ENCODE measurements at regions not wholly inside any gene's neighbourhood (a gene's known extent, or its start where the extent isn't known, plus 50 kb on each side); places are given as distances from the start of the nearest gene placed in this dataset.

GRCh38 chr2:128950758-128951157 is 632.1 kb upstream of the HS6ST1 start:
- DNase-seq (ENCODE audit: low read depth in 2 of 2), result no peak

GRCh38 chr2:128958241-128958640 is 639.6 kb upstream of the HS6ST1 start:
- no peak for DNase-seq (ENCODE audit: low read depth in 2 of 2)

DNA sequence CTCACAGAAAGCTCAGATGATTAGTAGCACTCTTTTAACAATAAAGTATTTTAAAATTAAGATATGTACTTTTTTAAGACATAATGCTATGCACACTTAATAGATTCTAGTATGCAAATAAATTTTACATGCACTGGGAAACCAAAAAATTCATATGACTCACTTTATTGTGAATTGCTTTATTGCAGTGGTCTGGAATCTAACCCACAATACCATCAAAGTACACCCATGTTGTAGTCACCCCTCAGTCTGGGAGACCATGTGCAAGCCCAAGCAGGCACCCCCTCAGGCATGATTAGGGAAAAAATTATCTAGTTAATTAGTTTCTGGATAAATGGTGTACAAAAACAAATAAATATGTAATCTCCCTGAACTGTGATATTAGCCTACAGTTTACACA is 649.0 kb upstream of the HS6ST1 start:
- DNase-seq (ENCODE audit: low read depth in 2 of 2), result no peak

- no peak for DNase-seq (ENCODE audit: low read depth in 2 of 2)
Observed at GRCh38 chr2:128969374-128969773, 650.7 kb upstream of the HS6ST1 start.

GRCh38 chr2:128970332-128971116 is 651.9 kb upstream of the HS6ST1 start:
- DNase-seq (ENCODE audit: low read depth in 2 of 2), result no peak

DNA sequence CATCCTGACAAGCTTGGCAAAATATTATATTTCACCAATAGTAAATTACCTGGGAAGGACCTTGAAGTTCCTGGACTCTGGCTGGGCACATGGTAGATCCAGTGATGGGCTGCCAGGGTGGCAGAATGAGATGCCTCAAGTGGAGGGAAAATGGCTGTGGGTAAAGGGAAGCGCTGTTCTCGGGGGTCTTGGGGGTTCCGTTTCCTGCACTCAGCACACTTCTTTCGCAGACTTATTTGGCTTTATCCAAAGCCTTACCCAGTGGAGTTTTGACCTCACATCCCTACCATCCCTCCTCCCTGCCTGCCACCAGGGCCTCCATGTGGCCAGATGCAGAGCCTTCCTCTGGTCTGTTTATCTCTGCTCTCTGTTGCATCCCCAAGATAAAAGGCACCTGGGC is 654.9 kb upstream of the HS6ST1 start:
- DNase-seq (ENCODE audit: low read depth in 2 of 2), result no peak

DNA sequence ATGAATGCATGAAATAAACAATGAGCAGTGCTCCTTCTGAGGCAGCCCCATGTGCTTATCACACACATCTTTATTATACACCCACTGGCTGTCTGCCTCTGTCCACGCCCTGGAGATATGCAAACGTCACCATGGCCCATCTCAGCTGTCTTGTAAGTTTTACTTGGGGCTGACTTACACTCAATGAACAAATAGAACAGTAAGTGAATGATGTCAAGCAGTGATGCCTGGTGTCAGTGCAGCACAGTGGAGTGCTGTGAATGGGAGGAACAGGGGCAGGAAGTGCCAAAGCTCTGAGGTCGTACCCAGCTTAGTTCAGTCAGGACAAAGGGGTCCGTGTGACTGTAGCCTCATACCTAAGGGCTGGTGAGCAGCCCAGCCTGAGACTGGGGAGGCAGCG is 659.5 kb upstream of the HS6ST1 start:
- no peak for DNase-seq (ENCODE audit: low read depth in 2 of 2)

- DNase-seq (ENCODE audit: low read depth in 2 of 2), result no peak
Observed at GRCh38 chr2:128979182-128979581, 660.5 kb upstream of the HS6ST1 start.

DNA sequence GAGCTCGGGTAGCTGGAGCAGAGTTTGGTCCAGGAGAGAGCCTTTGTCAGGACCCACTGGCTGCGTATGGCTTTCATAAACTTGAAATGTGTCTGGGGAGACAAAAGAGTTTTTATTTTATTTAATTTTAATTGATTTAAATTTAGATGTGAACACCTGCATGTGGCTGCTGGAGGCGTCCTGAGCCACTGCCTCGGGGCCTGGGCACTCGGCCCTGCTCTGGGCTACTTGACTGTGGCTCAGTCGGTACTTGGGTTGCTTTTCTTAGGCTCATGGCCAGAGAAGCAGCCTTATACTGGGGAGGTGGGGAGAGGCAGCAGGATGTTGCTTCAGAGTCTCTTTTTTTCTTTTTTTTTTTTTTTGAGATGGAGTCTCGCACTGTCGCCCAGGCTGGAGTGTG is 661.8 kb upstream of the HS6ST1 start:
- DNase-seq (ENCODE audit: low read depth in 2 of 2), result no peak

- no peak for DNase-seq (ENCODE audit: low read depth in 2 of 2)
Observed at GRCh38 chr2:128981353-128981752, 662.7 kb upstream of the HS6ST1 start.

DNA sequence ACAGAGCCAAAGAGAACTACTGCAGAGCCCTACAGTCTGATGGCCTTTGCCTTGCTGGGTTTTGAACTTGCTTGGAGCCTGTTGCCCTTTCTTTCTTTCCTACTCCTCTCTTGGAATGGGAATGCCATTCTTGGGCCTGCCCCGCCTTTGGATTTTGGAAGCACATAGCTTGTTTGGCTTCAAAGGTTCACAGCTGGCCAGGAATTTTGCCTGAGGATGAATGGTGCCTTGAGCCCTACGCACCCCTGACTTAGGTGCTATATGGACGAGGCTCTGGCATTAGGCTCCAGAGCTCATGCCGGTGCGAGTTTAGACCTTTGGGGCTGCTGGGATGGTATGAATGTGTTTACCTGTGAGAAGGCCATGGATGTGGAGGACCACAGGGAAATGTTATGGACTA is 663.3 kb upstream of the HS6ST1 start:
- DNase-seq (ENCODE audit: low read depth in 2 of 2), result no peak

DNA sequence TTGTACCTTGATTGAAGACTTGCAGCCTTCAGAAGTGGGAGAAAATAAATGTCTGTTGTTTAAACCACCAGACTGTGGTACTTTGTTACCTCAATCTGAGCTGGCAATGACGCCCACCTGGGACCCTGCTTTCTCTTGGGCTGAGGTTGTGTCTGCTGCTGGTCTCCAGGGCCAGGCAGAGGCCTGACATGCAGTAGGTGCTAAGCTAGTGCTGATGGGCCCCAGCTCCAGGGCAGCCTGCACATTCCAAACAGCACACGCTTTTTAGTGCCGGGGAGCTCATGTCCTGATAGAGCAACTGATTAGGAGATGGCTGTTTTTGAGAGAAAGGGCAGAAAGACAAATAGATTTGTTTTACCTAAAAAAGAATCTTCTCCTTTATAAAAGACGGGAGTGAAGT is 664.0 kb upstream of the HS6ST1 start:
- no peak for DNase-seq (ENCODE audit: low read depth in 2 of 2)

DNA sequence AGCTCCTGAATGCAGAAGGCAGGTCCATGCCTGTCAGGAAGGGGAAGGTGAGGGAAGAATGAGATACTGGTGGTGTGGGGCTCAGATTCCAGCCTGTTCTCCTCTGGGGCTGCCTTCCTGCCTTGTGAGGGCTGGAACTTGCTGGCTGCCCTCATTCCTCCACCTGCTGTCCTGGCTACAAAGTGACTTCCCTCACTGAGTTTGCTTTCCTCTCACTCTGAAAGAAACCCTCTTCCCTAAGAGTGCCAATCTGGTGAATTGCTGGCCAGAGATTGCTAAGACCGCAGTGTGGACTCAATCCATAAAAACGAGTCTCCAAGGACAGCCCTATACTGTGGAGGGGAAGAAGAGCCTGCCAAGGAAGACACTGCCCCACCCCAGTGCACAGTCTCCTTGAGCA is 664.4 kb upstream of the HS6ST1 start:
- no peak for DNase-seq (ENCODE audit: low read depth in 2 of 2)

- DNase-seq (ENCODE audit: low read depth in 2 of 2), result no peak
Observed at GRCh38 chr2:128984081-128984480, 665.4 kb upstream of the HS6ST1 start.

DNA sequence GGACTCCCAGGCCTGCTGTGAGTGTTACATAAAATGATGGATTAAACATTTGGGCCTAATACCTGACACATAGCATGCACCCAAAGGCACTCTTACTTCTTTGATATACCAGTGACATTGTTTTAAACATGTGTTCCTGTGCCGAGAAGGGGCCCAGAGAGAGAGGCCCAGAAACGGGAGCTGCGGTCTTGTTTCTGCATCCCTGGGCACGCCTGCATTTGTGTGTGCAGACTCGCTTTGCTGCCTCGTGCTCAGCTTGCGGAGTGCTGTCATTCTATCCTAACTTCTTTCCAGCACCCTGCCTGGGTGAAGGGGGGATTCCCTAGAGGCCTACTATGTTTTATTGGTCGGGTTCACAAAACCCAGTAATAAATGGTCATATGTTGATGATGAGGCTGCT is 666.2 kb upstream of the HS6ST1 start:
- DNase-seq (ENCODE audit: low read depth in 2 of 2), result no peak

GRCh38 chr2:128986026-128986715 is 667.5 kb upstream of the HS6ST1 start:
- DNase-seq (ENCODE audit: low read depth in 2 of 2), result no peak

GRCh38 chr2:128986867-128987268 is 668.2 kb upstream of the HS6ST1 start:
- no peak for DNase-seq (ENCODE audit: low read depth in 2 of 2)

DNA sequence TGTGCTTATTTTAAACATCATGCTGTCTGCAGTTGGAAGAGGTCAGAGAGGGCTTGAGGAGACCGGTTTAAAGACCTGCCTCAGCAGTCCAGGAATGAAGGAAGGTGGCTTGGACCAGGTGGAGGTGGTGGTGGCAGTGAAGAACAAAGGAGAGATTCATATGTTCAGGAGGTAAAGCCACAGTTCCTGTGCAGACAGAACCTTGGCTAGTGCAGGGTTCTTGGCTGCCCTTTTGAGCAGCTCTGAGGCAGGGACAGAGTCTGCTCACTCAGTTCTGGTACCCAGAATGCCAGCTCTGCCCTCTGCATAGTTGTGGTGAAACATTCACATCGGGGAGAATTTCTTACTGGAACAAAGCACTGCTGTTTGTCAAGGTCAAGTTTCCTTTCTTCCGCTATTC is 669.7 kb upstream of the HS6ST1 start:
- no peak for DNase-seq (ENCODE audit: low read depth in 2 of 2)

DNA sequence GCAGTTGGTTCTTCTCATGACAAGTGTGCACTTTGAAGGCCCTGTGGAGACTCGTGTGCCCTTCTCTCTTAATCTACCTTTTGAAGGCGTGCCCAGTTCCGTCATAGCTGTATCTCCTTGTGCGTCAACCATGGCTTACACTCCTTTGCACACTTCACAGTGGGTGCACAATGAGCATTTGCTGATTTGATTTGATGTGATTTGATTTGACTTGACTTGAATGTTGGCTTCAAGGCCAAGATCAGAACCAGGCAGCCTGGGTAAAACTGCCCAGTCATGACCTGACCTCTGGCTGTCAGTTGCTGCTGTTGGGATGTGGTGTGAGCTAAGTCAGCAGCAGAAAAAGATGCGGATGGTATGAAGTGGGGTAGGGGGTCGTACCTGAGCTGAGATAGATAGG is 670.3 kb upstream of the HS6ST1 start:
- DNase-seq (ENCODE audit: low read depth in 2 of 2), result no peak

- no peak for DNase-seq (ENCODE audit: low read depth in 2 of 2)
Observed at GRCh38 chr2:128995086-128995485, 676.4 kb upstream of the HS6ST1 start.

DNA sequence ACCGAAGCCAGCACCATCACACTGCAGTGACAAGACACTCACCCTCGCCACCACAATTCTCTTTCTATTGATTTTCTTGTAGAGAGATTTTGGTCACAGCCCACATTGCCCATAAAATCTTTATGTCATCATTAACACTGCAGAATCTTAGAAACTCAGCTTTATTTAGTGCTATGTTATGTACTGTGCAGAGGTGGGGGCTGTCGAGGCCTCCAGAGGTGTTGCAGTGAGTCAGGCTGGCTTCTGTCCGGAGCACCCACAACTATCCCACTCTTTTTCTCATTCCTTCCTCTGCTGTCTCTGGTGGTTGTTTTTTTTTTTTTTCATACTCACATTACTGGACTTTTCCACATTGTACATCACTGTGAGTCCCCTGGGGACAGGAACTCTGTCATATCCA is 677.4 kb upstream of the HS6ST1 start:
- DNase-seq (ENCODE audit: low read depth in 2 of 2), result no peak

- DNase-seq (ENCODE audit: low read depth in 2 of 2), result no peak
Observed at GRCh38 chr2:128997166-128997866, 678.6 kb upstream of the HS6ST1 start.

- DNase-seq (ENCODE audit: low read depth in 2 of 2), result no peak
Observed at GRCh38 chr2:129001926-129002325, 683.3 kb upstream of the HS6ST1 start.
